Fibroblast of skin of scalp (primary cell): ENCODE measurements at regions not wholly inside any gene's neighbourhood (a gene's known extent, or its start where the extent isn't known, plus 50 kb on each side); places are given as distances from the start of the nearest gene placed in this dataset.
"Not testable (repeated sequence)": the region's sequence is repeated elsewhere in the genome, so short reads cannot be mapped to it uniquely, and the experiment has no call there.

Experiments used
- DNase-seq: peaks from one replicate; pipeline ENCODE4 v3.0.0-alpha.2; 2013

- DNase-seq = no peak
Measured at GRCh38 chr17:20916383-20916782, 126.4 kb downstream of the USP22 start.

GRCh38 chr17:20917610-20918306 is 125.1 kb downstream of the USP22 start:
- DNase-seq = not testable (repeated sequence)

DNA sequence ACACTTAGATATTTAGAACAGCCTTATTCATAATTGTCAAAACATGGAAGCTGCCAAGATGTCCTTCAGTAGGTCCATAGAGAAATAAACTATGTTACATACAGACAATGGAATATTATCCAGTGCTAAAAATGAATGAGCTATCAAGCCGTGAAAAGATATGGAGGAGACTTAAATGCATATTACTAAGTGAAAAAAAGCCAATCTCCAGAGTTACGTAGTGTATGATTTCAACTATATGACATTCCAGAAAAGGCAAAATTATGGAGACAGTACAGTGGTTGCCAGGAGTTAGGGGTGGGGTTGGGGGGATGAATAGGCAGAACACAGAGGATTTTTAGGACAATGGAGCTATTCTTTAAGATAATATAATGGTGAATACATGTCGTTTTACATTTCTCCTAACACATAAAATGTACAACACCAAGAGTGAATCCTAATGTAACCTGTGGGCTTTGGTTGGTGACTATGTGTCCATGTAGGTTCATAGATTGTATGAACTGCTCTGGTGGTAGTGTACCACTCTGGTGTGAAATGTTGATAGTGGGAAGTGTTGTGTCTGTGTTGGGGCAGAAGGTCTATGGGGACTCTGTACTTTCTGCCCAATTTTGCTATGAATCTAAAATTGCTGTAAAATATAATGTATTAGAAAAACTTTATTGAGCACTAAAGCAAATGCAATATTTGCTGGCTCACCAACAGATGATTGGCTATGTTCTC is 122.6 kb downstream of the USP22 start:
- DNase-seq = peak; percentile 79

- peak; percentile 95 for DNase-seq
Measured at GRCh38 chr17:20920815-20921199, 122.0 kb downstream of the USP22 start.

- DNase-seq = peak; percentile 79
Measured at GRCh38 chr17:20922128-20922670, 120.6 kb downstream of the USP22 start.

- DNase-seq = no peak
Measured at GRCh38 chr17:20924306-20924705, 118.5 kb downstream of the USP22 start.

DNA sequence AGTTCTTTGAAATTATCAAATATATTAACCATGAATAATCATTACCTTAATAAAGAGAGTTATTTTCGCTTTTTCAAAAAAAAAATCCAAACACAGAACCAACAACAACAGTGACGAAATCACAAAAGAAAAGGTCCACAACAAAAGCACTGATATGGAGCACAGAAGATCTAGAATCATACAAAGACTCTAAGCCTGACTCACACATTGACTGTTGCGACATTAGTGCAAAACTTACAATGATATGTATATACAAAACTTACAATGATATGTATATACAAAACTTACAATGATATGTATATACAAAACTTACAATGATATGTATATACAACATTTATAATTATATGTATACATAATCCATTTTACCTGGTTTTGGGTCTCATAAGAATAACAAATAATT is 117.7 kb downstream of the USP22 start:
- DNase-seq = peak; percentile 42

DNA sequence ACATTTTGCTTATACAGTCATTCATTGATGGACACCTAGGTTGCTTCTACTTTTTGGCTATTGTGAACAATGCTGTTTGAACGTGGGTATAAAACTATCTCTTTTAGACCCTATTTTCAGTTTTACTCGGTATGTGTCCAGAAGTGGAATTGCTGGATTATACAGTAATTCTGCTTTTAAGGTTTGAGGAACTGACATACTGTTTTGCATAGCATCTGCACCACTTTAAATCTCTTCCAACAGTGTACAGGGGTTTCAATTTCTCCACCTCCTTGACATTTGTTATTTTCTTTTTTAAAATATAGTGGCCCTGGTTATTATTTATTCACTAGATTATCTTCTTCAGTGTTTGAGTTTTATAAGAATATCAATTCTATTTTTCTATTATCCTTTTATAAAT is 116.9 kb downstream of the USP22 start:
- no peak for DNase-seq

- DNase-seq = peak; percentile 91
Measured at GRCh38 chr17:20926532-20926931, 116.3 kb downstream of the USP22 start.

- no peak for DNase-seq
Measured at GRCh38 chr17:20927308-20927977, 115.4 kb downstream of the USP22 start.

DNA sequence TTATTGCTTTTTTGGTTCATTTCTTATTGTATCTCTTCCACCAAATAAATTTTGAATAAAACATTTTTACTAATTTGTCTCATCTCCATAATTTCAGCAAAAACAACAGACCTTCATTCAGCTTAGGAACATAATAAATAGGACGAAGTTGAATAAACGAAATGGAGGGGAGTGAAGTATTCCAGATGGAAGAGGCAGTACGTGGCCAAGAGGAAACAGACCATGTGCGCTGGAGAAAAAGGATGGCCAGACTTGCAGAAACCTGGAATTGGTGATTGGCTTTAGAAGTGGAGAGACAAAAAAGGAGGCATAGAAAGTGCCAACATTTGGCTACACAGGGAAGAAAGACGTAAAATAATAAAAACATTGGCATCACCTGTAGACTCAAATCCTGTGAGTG is 113.5 kb downstream of the USP22 start:
- no peak for DNase-seq

DNA sequence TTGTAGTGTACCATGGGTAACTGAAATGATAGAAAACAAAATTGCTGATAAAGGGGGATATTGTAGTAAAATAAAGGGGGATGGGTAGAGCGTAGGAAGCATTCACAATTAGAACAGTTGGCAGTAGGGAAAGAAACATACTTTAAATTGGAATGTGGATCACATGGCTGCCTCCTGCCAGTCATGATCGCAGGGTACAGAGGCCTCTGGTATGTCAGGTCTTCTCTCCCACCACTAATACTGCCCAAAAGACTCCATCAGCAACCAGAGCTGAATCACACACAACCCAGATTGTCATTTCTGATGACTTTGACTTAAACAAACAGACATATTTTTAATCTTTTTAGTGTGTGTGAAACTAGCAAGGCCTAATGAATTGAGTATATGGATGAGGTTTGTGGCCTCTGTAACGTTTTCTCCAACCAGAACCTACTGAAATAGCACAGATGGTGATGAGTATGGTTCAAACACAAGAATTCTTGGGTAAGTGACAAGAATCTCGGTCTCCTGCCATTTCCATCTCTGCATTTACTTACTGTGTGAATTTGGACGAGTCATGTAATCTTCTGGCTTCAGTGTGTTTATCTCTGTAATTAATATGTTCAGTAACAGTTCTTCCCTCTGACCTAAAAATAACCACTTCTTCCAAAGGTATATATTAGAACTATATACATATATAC is 112.6 kb downstream of the USP22 start:
- DNase-seq = peak; percentile 83

- not testable (repeated sequence) for DNase-seq
Measured at GRCh38 chr17:20933040-20933439, 109.8 kb downstream of the USP22 start.

- DNase-seq = no peak
Measured at GRCh38 chr17:20934288-20934687, 108.5 kb downstream of the USP22 start.

- peak; percentile 84 for DNase-seq
Measured at GRCh38 chr17:20935740-20936139, 107.1 kb downstream of the USP22 start.

DNA sequence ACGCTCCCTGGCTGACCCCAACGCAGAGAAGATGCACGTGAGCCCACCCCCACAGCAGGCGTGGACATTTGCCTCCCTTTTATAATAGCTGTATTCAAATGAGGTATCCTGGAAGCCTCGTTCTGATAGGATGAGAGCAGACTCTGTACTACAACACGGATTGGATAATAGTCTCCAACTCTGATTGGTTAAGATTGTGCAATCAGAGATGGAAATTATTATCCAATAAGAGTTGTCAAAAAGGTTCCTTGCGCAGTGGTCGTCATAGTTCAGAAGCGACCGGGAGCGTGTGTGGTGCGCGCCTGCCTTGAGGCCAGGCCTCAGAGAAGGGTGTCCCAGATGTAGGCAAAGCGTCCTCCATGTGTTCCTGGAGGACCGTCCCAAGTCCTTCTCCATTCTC is 104.6 kb downstream of the USP22 start:
- no peak for DNase-seq

DNA sequence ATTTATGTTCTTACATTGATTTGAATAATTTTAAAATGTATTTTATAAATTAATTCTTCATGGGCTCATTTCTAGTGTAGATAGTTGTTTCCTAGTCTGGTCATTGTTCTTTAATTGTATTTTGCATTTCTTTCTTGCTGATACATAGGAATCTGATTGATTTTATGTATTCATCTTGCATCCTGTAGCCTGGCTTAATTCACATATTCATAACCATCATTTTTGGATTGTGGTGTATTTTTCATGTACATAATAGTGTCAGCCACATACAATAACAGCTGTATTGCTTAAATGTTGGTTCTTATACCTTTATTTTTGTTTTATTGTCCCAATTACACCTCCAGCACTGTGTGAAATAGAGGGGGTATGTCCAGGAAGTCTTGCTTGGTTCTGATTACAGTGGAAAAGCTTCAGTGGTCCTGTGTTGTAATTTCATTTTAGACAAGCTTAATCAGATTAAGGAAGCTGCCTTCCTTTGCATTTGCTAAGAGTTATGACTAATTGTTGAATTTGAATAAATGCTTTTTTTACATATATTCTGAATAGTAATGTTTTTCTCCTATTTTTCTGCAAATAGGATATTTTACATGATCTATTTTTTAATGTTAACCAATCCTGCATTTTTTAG is 103.7 kb downstream of the USP22 start:
- DNase-seq = no peak

DNA sequence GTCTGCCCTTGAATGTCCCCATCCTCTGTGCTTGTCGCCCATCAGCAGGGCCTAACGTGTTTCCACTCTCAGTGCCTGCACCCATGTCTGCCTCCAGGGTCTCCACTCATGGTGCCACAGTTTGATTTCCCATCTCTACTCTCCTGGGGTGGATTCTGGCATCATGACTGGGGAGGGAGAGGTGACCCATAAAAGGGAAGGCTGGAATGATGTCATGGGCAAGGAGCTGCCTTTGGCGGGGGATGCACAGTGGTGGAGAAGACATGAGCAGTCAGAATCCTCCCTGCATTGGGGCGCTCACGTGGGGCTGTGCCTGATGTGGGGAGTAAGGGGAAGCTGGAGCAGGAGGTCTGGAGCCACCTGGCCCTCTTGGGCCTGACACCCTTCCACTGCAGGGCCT is 100.9 kb downstream of the USP22 start:
- no peak for DNase-seq

DNA sequence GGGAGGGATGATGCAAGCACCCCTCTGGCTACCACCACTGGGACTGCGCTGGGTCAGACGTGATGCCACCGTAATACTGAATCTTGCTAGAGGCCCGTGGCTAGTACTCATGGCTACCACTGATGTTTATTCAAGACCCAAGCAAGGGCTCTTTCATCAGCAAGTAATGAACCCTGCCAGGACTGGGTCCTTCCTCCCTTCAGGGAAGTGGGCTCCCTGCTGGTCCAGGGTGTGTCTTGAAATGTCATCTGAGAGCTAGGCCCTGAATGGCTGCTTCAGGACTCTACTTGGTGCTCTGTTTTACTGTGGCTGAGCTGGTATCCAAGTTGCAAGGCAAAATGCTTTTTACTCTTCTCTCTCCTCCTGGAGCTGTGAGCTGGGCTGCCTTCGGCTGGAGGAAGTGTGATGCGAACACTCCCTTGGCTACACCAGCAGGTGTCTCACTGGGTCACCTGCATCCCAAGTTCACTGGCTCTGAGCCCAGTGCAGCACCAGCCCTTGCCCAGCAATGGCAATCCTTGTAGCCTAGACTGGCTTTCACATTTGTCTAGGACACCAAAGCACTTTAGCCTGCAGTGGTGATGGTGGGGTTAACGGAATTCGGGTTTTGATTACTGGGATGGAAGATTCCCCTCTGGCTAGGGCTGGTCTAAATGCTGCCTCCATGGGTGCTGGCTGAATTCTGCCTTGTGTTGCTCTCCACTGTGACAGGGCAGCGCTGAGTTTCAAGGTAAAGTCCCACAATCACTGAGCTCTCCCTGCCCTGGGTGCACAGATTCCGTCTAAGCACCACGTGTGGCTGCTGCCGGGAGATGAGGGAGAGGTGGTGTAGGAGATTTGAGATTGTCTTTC is 98.6 kb downstream of the USP22 start:
- peak; percentile 34 for DNase-seq

DNA sequence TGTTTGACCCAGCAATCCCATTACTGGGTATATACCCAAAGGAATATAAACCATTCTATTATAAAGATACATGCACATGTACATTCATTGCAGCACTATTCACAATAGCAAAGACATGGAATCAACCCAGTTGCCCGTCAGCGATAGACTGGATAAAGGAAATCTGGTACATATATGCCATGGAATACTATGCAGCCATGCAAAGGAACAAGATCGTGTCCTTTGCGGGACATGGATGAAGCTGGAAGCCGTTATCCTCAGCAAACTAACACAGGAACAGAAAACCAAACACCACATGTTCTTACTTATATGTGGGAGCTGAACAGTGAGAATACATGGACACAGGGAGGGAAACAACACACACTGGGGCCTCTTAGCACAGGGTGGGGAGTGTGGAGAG is 95.1 kb downstream of the USP22 start:
- not testable (repeated sequence) for DNase-seq
